ENCODE measurements at regions not wholly inside any gene's neighbourhood (a gene's known extent, or its start where the extent isn't known, plus 50 kb on each side); places are given as distances from the start of the nearest gene placed in this dataset.

- TF ChIP-seq KIAA2018 (CRISPR knock-in tag; IDR thresholded peaks at IDR 0.05; ENCODE audit: borderline replicate concordance), result no peak
- no peak for TF ChIP-seq PATZ1 (CRISPR knock-in tag; IDR thresholded peaks at IDR 0.05)
- no peak for TF ChIP-seq NKX3-1 (CRISPR knock-in tag; IDR thresholded peaks at IDR 0.05)
Measured at GRCh38 chr1:177686933-177687332, 282.9 kb downstream of the SEC16B start (continued).

Measured in HepG2 (cell line).